ENCODE measurements at regions not wholly inside any gene's neighbourhood (a gene's known extent, or its start where the extent isn't known, plus 50 kb on each side); places are given as distances from the start of the nearest gene placed in this dataset.

- no peak for DNase-seq (ENCODE audit: low read depth)
- no peak for TF ChIP-seq CTCF (IDR thresholded peaks at IDR 0.05; ENCODE audit: insufficient read depth, low read depth, low read length, missing control alignments)
- no peak overlapping the region for H3K4me3 ChIP-seq (ENCODE audit: low read depth, low read length)
These were observed 193.8 kb downstream of the ABHD5 start for GRCh38 chr3:43884581-43884980.

- H3K4me3 ChIP-seq (ENCODE audit: low read depth, low read length), result no peak overlapping the region
- no peak for TF ChIP-seq CTCF (IDR thresholded peaks at IDR 0.05; ENCODE audit: insufficient read depth, low read depth, low read length, missing control alignments)
- DNase-seq (ENCODE audit: low read depth), result no peak
These were observed 195.3 kb downstream of the ABHD5 start for GRCh38 chr3:43885908-43886618.

GRCh38 chr3:43892061-43892460, 201.3 kb downstream of the ABHD5 start:
- DNase-seq (ENCODE audit: low read depth), result no peak
- no peak for TF ChIP-seq CTCF (IDR thresholded peaks at IDR 0.05; ENCODE audit: insufficient read depth, low read depth, low read length, missing control alignments)
- H3K4me3 ChIP-seq (ENCODE audit: low read depth, low read length), result no peak overlapping the region

- no peak overlapping the region for H3K4me3 ChIP-seq (ENCODE audit: low read depth, low read length)
- peak; percentile 58 for DNase-seq (ENCODE audit: low read depth)
- no peak for TF ChIP-seq CTCF (IDR thresholded peaks at IDR 0.05; ENCODE audit: insufficient read depth, low read depth, low read length, missing control alignments)
These were observed 201.8 kb downstream of the ABHD5 start for GRCh38 chr3:43892526-43892925.

- no peak overlapping the region; the same call in 1 of the 2 replicates for H3K4me3 ChIP-seq (ENCODE audit: low read depth, low read length)
- no peak for DNase-seq (ENCODE audit: low read depth)
- TF ChIP-seq CTCF (IDR thresholded peaks at IDR 0.05; ENCODE audit: insufficient read depth, low read depth, low read length, missing control alignments), result no peak
These were observed 203.0 kb downstream of the ABHD5 start for GRCh38 chr3:43893727-43894126.

- no peak for TF ChIP-seq CTCF (IDR thresholded peaks at IDR 0.05; ENCODE audit: insufficient read depth, low read depth, low read length, missing control alignments)
- peak; percentile 70 for DNase-seq (ENCODE audit: low read depth)
- H3K4me3 ChIP-seq (ENCODE audit: low read depth, low read length), result peak overlapping the region; percentile 36
These were observed 203.7 kb downstream of the ABHD5 start for GRCh38 chr3:43894176-43895049.
